ENCODE measurements at regions not wholly inside any gene's neighbourhood (a gene's known extent, or its start where the extent isn't known, plus 50 kb on each side); places are given as distances from the start of the nearest gene placed in this dataset.

DNA sequence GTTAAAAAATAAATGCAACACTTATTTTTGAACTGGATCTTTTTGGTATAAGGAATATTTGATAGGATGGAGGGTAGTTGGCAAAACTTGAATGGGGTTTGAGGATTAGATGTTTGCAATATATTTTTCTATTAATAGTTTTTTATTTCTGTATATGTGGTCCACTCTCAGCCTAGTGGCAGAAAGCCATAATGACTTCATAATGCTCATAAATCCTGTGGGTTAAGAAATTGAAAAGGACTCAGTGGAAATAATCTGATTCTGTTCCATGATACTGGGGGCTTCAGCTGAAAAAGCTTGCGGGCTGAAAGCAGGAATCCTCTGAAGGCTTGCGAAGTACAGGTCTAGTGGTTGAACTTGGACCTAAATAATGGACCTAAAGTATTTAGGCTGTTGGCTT, 1028.6 kb upstream of the PRMT6 start:
- TF ChIP-seq, protein P1, sequence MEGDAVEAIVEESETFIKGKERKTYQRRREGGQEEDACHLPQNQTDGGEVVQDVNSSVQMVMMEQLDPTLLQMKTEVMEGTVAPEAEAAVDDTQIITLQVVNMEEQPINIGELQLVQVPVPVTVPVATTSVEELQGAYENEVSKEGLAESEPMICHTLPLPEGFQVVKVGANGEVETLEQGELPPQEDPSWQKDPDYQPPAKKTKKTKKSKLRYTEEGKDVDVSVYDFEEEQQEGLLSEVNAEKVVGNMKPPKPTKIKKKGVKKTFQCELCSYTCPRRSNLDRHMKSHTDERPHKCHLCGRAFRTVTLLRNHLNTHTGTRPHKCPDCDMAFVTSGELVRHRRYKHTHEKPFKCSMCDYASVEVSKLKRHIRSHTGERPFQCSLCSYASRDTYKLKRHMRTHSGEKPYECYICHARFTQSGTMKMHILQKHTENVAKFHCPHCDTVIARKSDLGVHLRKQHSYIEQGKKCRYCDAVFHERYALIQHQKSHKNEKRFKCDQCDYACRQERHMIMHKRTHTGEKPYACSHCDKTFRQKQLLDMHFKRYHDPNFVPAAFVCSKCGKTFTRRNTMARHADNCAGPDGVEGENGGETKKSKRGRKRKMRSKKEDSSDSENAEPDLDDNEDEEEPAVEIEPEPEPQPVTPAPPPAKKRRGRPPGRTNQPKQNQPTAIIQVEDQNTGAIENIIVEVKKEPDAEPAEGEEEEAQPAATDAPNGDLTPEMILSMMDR (IDR thresholded peaks at IDR 0.05): no peak
- no peak for TF ChIP-seq ZFX (IDR thresholded peaks at IDR 0.05; ENCODE audit: borderline replicate concordance)
- no peak overlapping the region for H3K27ac ChIP-seq

- no peak overlapping the region for H3K27ac ChIP-seq
- TF ChIP-seq ZFX (IDR thresholded peaks at IDR 0.05; ENCODE audit: borderline replicate concordance): no peak
- TF ChIP-seq, protein P1 (IDR thresholded peaks at IDR 0.05): no peak
Observed at GRCh38 chr1:106037526-106037925, 1018.9 kb upstream of the PRMT6 start.

GRCh38 chr1:106038260-106038659, 1018.2 kb upstream of the PRMT6 start:
- H3K27ac ChIP-seq: no peak overlapping the region
- TF ChIP-seq, protein P1 (IDR thresholded peaks at IDR 0.05): no peak
- no peak for TF ChIP-seq ZFX (IDR thresholded peaks at IDR 0.05; ENCODE audit: borderline replicate concordance)

GRCh38 chr1:106043971-106044370, 1012.5 kb upstream of the PRMT6 start:
- TF ChIP-seq, protein P1 (IDR thresholded peaks at IDR 0.05): no peak
- TF ChIP-seq ZFX (IDR thresholded peaks at IDR 0.05; ENCODE audit: borderline replicate concordance): no peak
- H3K27ac ChIP-seq: no peak overlapping the region

GRCh38 chr1:106047210-106047609, 1009.3 kb upstream of the PRMT6 start:
- TF ChIP-seq ZFX (IDR thresholded peaks at IDR 0.05; ENCODE audit: borderline replicate concordance): no peak
- TF ChIP-seq, protein P1 (IDR thresholded peaks at IDR 0.05): no peak
- H3K27ac ChIP-seq: no peak overlapping the region

DNA sequence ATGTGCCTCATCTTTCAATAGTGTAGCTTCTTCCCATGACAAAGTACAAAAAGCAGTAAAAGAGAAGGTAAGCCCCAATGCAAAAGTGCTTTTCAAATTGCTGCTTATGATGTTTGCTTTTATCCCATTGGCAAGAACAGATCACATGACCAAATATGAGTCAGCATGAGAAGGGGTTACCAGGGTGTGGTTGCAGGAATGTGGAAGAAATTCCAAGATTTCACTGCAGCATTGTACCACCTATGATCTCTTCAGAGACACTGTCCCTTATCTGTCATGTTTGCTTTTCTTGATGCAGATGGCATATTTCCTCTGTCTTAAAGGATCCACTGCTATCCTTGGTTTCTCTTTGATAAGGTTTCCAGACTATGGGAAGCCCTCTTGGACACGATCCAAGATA, 1006.9 kb upstream of the PRMT6 start:
- TF ChIP-seq, protein P1 (IDR thresholded peaks at IDR 0.05): no peak
- TF ChIP-seq ZFX (IDR thresholded peaks at IDR 0.05; ENCODE audit: borderline replicate concordance): no peak
- no peak overlapping the region for H3K27ac ChIP-seq

- no peak overlapping the region for H3K27ac ChIP-seq
- TF ChIP-seq ZFX (IDR thresholded peaks at IDR 0.05; ENCODE audit: borderline replicate concordance): no peak
Observed at GRCh38 chr1:106055855-106056254, 1000.6 kb upstream of the PRMT6 start.
